OCI-LY1 (cell line): ENCODE measurements at regions not wholly inside any gene's neighbourhood (a gene's known extent, or its start where the extent isn't known, plus 50 kb on each side); places are given as distances from the start of the nearest gene placed in this dataset.

Experiments used
- CTCF ChIP-seq: fragments of 200-600 bp; sonication (generic), shearing (Covaris generic); IDR thresholded peaks from 2 replicates; pipeline ENCODE4 v1.5.1; 2017; ENCODE audit warnings: mild to moderate bottlenecking, antibody characterized with exemption, low read length, moderate library complexity, mixed read lengths
- EZH2 ChIP-seq: fragments of 200-600 bp; sonication (generic), shearing (Covaris generic); IDR thresholded peaks from 2 replicates; pipeline ENCODE4 v1.8.0; 2017; ENCODE audit warnings: borderline replicate concordance, mixed run types, mild to moderate bottlenecking, antibody characterized with exemption, low read length, moderate library complexity, mixed read lengths

GRCh38 chr5:156200938-156201787 is 125.8 kb upstream of the SGCD start:
- TF ChIP-seq CTCF, result no peak
- no peak for TF ChIP-seq EZH2
